SK-N-SH (cell line): ENCODE measurements at regions not wholly inside any gene's neighbourhood (a gene's known extent, or its start where the extent isn't known, plus 50 kb on each side); places are given as distances from the start of the nearest gene placed in this dataset.

Experiments
- CTCF ChIP-seq: fragments of 200-600 bp; sonication (generic); IDR thresholded peaks from 2 replicates; pipeline ENCODE4 v1.6.1; 2017; ENCODE audit warnings: antibody characterized with exemption, mild to moderate bottlenecking, moderate library complexity
- EP300 ChIP-seq, 2 experiments: IDR thresholded peaks; 2 replicates each; pipeline versions ENCODE4 v1.4.0 to v1.6.1; 2012; ENCODE audit warnings: borderline replicate concordance in 1 of 2, low read depth in 1 of 2, low read length in 1 of 2
- EZH2phosphoT487 ChIP-seq: fragments of 200-600 bp; sonication (generic); IDR thresholded peaks from 2 replicates; pipeline ENCODE4 v1.6.1; 2017; ENCODE audit warnings: low read depth, mixed run types, mild to moderate bottlenecking, antibody characterized with exemption, moderate library complexity, borderline replicate concordance
- MAX ChIP-seq: IDR thresholded peaks from 2 replicates; pipeline ENCODE4 v1.4.0; 2012; ENCODE audit warnings: low read depth
- NRF1 ChIP-seq: IDR thresholded peaks from 2 replicates; pipeline ENCODE4 v1.6.1; 2012; ENCODE audit warnings: low read depth, mild to moderate bottlenecking, low read length
- POLR2AphosphoS5 ChIP-seq: IDR thresholded peaks from 2 replicates; pipeline ENCODE4 v1.6.1; 2012; ENCODE audit warnings: low read depth, low read length
- RAD21 ChIP-seq: IDR thresholded peaks from 2 replicates; pipeline ENCODE4 v1.6.1; 2012; ENCODE audit warnings: mild to moderate bottlenecking, low read length
- REST ChIP-seq: IDR thresholded peaks from 2 replicates; pipeline ENCODE4 v1.6.1; 2012; ENCODE audit warnings: mild to moderate bottlenecking, low read depth, low read length, moderate library complexity
- TAF1 ChIP-seq: IDR thresholded peaks from 2 replicates; pipeline ENCODE4 v1.6.1; 2012; ENCODE audit warnings: low read depth, mild to moderate bottlenecking, low read length, moderate library complexity, borderline replicate concordance
- TCF12 ChIP-seq: IDR thresholded peaks from 2 replicates; pipeline ENCODE4 v1.4.0; 2012
- USF2 ChIP-seq: fragments of 150-350 bp; IDR thresholded peaks from 2 replicates; pipeline ENCODE4 v1.6.1; 2017; ENCODE audit warnings: antibody characterized with exemption, low read length, low read depth, borderline replicate concordance
- YY1 ChIP-seq: IDR thresholded peaks from 2 replicates; pipeline ENCODE4 v1.4.0; 2012; ENCODE audit warnings: low read depth, mild to moderate bottlenecking
- TF ChIP-seq, protein P1 (sequence below): IDR thresholded peaks from 2 replicates; pipeline ENCODE4; 2012

DNA sequence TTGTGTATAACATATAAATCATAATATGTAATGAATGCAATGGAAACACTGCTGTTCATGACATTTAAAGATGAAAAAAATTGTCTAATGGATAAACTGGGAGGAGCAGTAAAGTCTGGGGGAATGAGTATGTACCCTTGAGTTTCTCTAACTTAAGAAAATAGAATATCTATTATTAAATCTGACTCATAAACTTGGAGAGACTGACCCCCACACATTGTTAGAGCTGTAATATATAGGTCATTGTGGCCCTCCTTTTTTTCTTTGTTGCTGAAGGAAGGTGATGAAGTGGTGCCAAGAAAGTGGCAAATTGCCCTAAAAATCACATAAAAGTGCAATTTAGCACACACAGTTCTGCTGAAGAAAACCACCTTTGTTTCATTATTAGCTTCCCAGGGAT is 389.8 kb upstream of the RARB start:
- no peak for TF ChIP-seq TAF1
- TF ChIP-seq CTCF = no peak
- TF ChIP-seq USF2 = no peak
- no peak for TF ChIP-seq REST
- no peak for TF ChIP-seq POLR2AphosphoS5
- no peak for TF ChIP-seq EZH2phosphoT487
- TF ChIP-seq NRF1 = no peak
- no peak for TF ChIP-seq YY1
- no peak for TF ChIP-seq TCF12
- no peak for TF ChIP-seq RAD21
- TF ChIP-seq, protein P1, sequence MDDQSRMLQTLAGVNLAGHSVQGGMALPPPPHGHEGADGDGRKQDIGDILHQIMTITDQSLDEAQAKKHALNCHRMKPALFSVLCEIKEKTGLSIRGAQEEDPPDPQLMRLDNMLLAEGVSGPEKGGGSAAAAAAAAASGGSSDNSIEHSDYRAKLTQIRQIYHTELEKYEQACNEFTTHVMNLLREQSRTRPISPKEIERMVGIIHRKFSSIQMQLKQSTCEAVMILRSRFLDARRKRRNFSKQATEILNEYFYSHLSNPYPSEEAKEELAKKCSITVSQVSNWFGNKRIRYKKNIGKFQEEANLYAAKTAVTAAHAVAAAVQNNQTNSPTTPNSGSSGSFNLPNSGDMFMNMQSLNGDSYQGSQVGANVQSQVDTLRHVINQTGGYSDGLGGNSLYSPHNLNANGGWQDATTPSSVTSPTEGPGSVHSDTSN = no peak
- TF ChIP-seq EP300 (IDR thresholded peaks at IDR 0.05; ENCODE audit: borderline replicate concordance in 1 of 2, low read depth in 1 of 2, low read length in 1 of 2) = no peak
- no peak for TF ChIP-seq MAX
